Motor neuron (in vitro differentiated cells): ENCODE measurements at regions not wholly inside any gene's neighbourhood (a gene's known extent, or its start where the extent isn't known, plus 50 kb on each side); places are given as distances from the start of the nearest gene placed in this dataset.

Experiments
- ATAC-seq, 8 experiments: fragments of 200-7000 bp; cut with Tn5 transposase; replicated peaks in 6 of 8; 2 replicates each; pipeline ENCODE4 v1.8.0; 2021; ENCODE audit warnings: mild to moderate bottlenecking in 8 of 8, moderate library complexity in 8 of 8
- H3K27ac ChIP-seq, 2 donors: fragments of 250-450 bp; sonication (Bioruptor Pico); 2 replicates each; pipeline ENCODE4 v1.9.0; 2021; ENCODE audit warnings: antibody characterized with exemption in 2 of 2, mild to moderate bottlenecking in 2 of 2, moderate library complexity in 1 of 2
- H3K4me1 ChIP-seq, 2 donors: fragments of 250-450 bp; sonication (Bioruptor Pico); replicated peaks in 1 of 2; 2 replicates each; pipeline ENCODE4 v1.6.1; 2021; ENCODE audit warnings: antibody characterized with exemption in 2 of 2, mild to moderate bottlenecking in 2 of 2, moderate library complexity in 1 of 2
- H3K4me3 ChIP-seq, 5 donors: fragments of 250-450 bp; sonication (Bioruptor Pico); 2 replicates each; pipeline ENCODE4 v1.9.0; 2021; ENCODE audit warnings: antibody characterized with exemption in 5 of 5, mild to moderate bottlenecking in 5 of 5, moderate library complexity in 4 of 5
- WGBS, 10 experiments: fragments of 450-650 bp; shearing (Covaris generic); methylation state at CpG; one replicate each; pipeline ENCODE4 v1.0.0; 2022; 5-methylcytosine and 5-hydroxymethylcytosine counted together
- in situ Hi-C, 9 experiments: fragments of 400-800 bp; cut with MboI; loops; one replicate each; pipeline ENCODE4 v1.15.0; 2021; ENCODE audit warnings: low sequenced_read_pairs in 9 of 9, low pct_unique_long_range_greater_than_20kb in 2 of 9; ENCODE audit not compliant: unreplicated experiment in 9 of 9

DNA sequence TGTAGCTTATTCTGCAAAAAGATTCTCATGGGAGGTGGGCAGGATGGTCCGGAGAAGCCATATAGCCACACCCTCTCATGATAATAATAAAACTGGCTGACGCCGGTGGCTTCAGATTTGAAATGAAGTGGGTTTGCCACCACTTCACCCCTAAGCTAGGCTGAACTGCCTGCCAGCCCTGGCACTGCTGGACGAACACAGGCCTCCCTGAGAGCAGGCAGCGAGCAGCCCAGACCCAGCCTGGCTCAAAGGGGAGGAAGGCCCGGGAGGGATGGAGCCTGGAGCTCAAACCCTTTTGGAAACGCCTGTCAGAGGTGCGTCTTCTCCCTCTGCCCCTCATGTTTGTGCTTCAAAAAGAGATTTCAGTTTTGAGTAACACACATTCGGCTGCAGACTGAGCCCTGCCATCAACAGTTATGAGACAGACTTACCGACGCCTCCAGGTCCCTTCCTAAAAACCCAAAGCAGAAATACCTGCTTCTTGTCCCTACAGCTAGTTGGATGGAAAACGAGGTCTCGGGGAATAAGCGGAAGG lies 71.1 kb upstream of the HPCAL1 start:
- ATAC-seq = no peak
- in situ Hi-C loops = no loop called here
- H3K4me1 ChIP-seq = peaks cover 17 to 18% of the 10 kb centered on the region in 2 donors
- no peak overlapping the region for H3K27ac ChIP-seq
- WGBS, 10 experiments = 20 to 80% (median 73%) methylated on average over 1 to 10 of the region's 14 CpGs; no CpG with 5 or more reads in 3 of the 10 experiments
- no peak overlapping the region for H3K4me3 ChIP-seq

DNA sequence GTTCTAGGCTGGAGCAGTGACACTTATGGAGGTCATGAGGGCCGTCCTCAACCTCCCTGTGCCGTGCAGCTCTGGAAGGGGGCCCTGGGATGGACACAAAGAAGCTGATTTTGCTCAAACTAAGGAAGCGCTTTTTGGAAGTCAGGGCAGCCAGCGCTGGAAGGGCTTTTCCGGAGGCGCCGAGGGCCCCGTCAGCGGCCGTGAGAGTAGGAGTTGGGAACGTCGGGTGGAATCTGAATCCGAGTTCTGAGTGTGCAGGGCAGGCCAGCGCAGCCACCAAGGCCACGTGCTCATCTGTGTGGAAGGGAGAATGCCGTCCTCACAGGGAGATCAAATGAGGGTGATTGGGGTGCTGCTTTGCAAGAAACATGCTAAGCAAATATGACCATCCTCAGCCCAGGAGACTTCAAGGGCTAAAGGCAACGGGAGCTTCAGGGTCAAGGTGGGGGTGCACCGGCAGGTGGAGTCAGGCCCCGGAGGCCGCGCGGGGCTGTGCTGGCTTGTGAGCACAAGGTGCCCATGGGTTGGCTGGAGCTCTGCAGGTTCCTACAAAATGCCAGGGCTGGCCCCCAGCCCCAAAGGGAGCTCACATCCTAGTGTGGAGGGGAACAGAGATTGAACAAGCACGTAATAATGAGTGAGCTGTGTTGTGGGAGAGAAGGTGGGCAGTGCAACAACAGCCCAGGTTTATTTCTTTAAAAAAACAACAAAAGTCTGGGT lies 70.4 kb upstream of the HPCAL1 start:
- in situ Hi-C loops = no loop called here
- 60 to 100% (median 86%) methylated on average over 1 to 12 of the region's 23 CpGs; no CpG with 5 or more reads in 4 of the 10 experiments for WGBS, 10 experiments
- no peak for ATAC-seq
- H3K27ac ChIP-seq = no peak overlapping the region
- no peak overlapping the region for H3K4me3 ChIP-seq
- H3K4me1 ChIP-seq = peaks cover 16% of the 10 kb centered on the region in 2 donors

DNA sequence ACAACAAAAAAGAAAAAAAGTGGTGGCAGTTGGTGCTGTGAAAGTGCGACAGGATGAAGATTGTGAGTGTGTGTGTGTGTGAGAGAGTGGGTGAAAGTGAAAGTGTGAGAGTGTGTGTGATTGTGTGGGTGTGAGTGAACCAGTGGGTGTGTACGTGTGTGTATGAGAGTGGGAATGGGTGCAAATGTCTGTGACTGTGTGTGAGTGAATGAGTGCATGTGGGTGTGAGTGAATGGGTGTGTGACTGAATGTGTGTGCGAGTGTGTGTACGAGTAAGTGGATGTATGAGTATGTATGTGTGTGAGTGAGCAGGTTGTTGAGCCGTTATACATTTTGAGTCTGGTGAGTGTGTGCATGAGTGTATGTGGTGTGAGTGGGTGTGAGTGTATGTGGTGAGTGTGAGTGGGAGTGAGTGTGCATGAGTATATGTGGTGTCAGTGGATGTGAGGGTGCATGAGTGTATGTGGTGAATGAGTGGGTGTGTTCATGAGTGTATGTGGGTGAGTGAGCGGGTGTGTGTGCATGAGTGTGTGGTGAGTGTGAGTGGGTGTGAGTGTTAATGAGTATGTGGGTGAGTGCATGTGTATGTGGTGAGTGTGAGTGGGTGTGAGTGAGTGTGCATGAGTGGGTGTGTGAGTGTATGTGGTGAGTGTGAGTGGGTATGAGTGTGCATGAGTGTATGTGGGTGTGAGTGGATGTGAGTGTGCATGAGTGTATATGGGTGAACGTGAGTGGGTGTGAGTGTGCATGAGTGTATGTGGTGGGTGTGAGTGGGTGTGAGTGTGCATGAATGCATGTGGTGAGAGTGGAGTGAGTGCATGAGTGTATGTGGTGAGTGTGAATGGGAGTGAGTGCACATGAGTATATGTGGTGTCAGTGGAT lies 69.3 kb upstream of the HPCAL1 start:
- Histone ChIP-seq H3K4me3 (no peak overlapping the region), H3K27ac (no peak overlapping the region), H3K4me1 (peaks cover 7 to 8% of the 10 kb centered on the region in 2 donors)
- in situ Hi-C loops = no loop called here
- no peak for ATAC-seq
- WGBS, 10 experiments = 69 to 100% (median 85%) methylated on average over 1 to 6 of the region's 7 CpGs

DNA sequence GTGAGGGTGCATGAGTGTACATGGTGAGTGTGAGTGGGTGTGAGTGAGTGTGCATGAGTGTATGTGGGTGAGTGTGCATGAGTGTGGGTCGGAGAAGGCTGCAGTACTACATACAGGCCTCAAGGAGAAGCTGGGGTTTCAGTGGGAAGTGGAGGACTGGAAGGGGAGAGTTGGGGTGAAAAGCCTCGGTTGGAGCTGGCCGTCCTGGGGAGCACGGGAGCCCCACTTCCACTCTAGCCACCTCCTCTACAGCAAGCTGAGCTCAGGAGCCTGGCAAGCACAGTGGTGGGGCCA lies 68.7 kb upstream of the HPCAL1 start:
- ATAC-seq = no peak
- Histone ChIP-seq H3K27ac (no peak overlapping the region), H3K4me3 (no peak overlapping the region), H3K4me1 (peaks cover 1 to 2% of the 10 kb centered on the region in 2 donors)
- in situ Hi-C loops = no loop called here
- 60 to 89% (median 83%) methylated on average over 1 to 3 of the region's 4 CpGs; no CpG with 5 or more reads in 5 of the 10 experiments for WGBS, 10 experiments

DNA sequence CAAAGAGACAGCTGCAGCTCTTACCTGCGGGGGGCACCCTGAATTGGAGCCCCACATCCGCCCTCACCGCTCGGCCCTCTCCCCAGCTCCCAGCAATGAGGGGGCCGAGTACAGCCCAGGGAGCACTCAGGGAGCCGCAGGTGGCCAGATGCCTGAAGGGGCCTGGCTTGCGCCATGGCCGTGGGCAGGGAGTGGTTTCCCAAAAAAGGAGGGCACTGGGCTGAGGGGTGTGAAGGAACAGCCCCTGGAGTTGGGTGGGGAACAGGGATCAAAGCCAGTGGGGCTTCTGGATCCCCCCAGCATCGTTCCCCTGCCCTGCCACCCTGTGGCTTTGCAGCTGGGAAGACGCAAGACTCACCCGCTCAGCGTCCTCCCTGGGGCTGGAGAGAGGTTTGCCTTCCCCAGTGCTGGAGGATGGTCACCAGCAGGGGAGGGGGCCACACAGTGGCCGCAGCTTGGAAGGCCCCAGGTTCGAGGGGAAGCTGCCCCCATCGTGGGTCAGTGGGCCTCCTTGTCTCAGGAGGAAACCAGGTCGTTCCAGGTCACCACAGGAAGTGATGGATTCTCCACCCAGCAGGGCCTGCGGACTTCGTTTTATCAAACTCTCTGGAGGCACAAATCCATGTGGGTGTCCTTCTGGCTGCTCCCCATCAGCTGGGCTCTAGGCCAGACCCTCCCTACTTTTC lies 68.2 kb upstream of the HPCAL1 start:
- 42 to 70% (median 62%) methylated on average over 2 to 6 of the region's 18 CpGs; no CpG with 5 or more reads in 6 of the 10 experiments for WGBS, 10 experiments
- peaks cover 6% of the 10 kb centered on the region in 2 donors for H3K4me1 ChIP-seq
- in situ Hi-C loops = no loop called here
- no peak for ATAC-seq
- no peak overlapping the region for H3K27ac ChIP-seq
- no peak overlapping the region for H3K4me3 ChIP-seq

DNA sequence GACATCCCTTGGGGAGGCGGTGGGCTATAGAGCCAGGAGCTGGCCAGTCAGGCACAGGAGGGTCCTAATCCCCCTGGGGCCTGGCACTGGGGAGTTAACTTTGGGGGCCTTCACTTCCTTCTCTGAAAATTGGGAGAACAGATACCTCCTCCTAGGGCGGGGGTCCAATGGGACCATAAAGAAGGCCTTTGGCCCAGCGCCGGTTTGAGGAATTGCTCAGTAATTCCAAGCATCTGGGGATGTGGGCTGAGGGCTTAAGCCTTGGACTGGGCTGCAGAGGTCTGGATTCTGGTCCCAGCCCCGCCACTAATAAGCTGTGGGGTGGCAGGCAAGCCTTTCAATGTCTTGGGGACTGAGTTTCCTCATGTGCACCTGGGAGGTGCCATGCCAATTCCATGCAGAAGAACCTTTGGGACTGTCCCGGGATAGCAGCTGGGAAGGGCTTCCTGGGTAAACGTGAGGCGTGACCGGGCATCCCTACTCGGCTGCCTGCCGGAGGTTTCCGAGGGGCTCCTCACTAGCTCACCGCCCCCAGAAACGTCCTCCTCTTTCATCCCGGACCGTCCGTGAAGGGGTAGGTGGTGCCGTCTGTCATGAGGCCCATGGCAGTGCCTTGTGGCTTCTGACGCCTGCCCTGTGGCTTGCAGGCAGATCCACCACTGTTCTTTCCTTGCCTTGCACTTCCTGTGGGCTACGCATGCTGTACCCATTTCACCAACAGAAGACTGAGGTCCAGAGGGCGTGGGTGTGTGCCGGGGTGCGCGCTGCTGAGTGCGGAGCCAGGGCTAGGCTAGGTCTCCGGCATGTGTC lies 67.4 kb upstream of the HPCAL1 start:
- in situ Hi-C loops = no loop called here
- H3K4me3 ChIP-seq = no peak overlapping the region
- H3K27ac ChIP-seq = no peak overlapping the region
- 72 to 100% (median 83%) methylated on average over 1 to 7 of the region's 26 CpGs; no CpG with 5 or more reads in 4 of the 10 experiments for WGBS, 10 experiments
- no peak for ATAC-seq
- H3K4me1 ChIP-seq = peaks cover 9 to 13% of the 10 kb centered on the region in 2 donors

DNA sequence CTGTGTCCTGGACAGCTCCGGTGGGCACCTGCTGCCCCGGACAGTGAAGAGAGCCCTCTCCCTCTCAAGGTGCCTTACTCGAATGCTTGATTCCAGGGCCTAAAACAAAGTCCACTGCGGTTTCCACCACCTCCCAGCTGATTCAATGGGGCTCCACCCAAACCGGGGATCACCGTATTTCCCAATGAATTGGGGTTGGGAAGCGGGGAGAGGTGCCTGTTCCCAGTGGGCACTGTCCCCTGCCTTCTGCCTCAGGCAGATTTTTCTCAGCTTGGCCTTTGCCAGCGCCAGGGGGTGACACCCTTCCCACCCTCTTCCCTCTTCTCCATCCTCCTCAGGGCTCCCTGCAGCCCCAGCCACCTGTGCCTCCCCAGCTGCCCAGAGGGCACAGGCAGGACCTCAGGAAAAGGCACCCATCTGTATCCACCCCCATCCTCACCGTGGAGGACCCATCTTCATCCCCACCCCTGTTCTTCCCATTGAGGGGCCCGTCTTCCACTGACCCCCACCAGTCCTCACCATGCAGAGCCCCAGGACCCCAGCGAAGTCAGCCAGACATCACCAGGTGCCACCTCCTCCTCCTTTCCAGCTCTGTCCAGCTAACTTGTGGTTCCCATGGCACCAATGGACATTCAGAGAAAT lies 66.7 kb upstream of the HPCAL1 start:
- in situ Hi-C loops = no loop called here
- WGBS, 10 experiments = 20 to 80% (median 40%) methylated on average over 1 of the region's 11 CpGs; no CpG with 5 or more reads in 6 of the 10 experiments

DNA sequence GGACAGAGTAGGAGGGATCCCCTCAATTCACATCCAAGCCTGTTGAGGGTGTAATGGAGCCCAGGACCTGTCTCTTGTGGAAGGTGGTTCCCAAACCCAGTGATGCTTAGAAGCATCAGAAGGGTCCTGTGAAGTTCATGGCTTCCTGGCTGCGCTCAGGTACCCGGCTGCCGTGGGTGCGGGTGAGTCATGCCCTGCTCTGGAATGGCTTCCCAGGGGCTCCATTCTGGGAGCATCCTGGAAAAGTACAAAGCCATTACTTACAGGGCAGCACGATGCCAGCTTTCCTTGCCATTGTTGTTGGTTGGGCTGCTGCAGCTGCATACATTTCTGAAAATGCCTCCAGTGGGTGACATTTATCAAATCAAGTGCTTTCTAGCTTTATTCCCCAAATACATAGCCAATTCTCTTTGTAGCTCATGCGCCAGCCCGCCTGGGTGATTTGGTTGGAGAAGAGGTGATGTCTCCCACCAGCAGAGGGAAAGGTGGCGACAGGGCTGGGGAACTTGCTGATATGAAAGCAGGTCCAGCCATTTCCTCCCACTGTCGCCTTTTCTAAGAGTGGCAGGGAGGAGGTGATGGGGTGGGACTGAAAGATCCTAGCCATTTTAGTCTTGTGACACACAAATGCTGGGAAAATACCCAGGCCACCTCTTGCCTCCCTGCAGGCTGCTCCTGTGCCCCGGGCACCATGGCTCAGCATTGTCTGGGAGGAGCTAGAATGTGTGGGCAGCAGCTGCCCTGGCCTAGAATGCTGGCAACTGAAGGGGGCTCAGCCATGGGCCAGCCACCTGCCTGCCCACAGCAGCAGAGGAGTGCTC lies 65.9 kb upstream of the HPCAL1 start:
- 76 to 100% (median 90%) methylated on average over 1 to 5 of the region's 10 CpGs; no CpG with 5 or more reads in 3 of the 10 experiments for WGBS, 10 experiments
- peak in 2 of 8 experiments; percentile 10 to 40 for ATAC-seq
- Histone ChIP-seq H3K4me3 (no peak overlapping the region), H3K27ac (no peak overlapping the region), H3K4me1 (peaks cover 9 to 13% of the 10 kb centered on the region in 2 donors)
- in situ Hi-C loops = no loop called here

More for the DNA sequence above, 66.7 kb upstream of the HPCAL1 start:
- no peak overlapping the region for H3K4me3 ChIP-seq
- H3K4me1 ChIP-seq = peaks cover 9 to 13% of the 10 kb centered on the region in 2 donors
- no peak overlapping the region for H3K27ac ChIP-seq
- ATAC-seq = no peak

DNA sequence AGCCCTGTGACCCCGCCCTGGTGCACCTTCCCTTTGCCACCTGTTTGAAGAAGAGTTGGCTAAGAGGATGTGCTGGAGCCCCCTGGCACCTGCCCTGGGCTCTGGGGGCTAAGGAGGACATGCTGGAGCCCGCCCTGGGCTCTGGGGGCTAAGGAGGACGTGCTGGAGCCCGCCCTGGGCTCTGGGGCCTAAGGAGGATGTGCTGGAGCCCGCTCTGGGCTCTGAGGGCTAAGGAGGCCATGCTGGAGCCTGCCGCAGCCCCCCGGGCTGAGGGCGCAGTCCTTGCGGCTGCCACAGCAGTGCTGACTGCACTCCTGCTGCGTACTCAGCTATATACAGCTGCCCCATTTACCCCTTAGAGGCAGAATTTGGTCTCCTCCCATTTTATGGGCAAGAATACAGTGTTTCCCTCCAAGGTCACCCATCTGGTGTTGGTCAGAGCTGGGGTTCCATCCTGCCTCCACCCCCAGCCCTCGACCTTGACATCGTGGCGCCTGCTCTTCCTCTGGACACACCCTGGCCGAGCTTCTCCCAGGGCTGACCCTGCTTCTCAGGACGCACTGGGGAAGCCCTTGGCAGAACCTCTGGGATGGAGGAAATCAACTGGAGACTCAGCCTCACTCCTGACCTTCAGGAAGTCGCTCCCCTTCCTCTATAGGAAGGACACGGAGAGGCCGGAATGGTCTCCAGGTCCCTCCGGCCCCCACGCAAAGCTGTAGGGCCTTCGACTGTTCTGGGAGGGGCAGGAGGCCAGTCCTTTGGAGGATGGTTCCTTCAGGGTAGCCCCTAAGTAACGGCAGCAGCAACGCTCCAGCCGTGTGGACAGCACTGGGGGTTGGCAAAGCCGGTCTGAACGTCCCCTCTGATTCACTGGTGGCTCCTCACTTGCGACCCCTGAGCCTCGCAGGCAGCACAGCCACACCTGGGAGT lies 65.0 kb upstream of the HPCAL1 start:
- in situ Hi-C loops = no loop called here

DNA sequence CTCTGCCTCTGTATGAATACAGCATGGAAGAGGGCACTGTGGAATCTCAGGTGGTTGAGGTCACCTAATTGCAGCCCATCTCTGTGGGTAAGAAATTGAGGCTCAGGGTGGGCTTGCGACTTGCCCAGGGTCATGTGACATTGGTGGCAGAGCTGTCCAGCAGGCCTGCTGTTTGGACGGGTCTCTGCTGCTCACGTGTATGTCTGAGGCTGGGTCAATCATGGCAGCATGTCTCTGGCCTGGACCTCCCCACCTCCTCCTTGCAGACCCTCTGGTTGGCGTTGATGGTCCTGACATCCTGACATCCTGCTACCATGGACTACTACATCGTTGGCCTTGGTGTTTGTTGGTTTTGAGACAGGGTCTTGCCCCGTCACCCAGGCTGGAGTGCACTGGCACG lies 64.3 kb upstream of the HPCAL1 start:
- ATAC-seq = no peak
- H3K4me3 ChIP-seq = no peak overlapping the region
- in situ Hi-C loops = no loop called here

More for the DNA sequence above, 65.0 kb upstream of the HPCAL1 start:
- 43 to 100% (median 79%) methylated on average over 1 to 11 of the region's 28 CpGs; no CpG with 5 or more reads in 5 of the 10 experiments for WGBS, 10 experiments
- Histone ChIP-seq H3K27ac (no peak overlapping the region), H3K4me1 (peaks cover 9 to 13% of the 10 kb centered on the region in 2 donors), H3K4me3 (no peak overlapping the region)
- peak in 1 of 8 experiments; percentile 13 for ATAC-seq

More for the DNA sequence above, 64.3 kb upstream of the HPCAL1 start:
- Histone ChIP-seq H3K4me1 (peaks cover 9 to 13% of the 10 kb centered on the region in 2 donors), H3K27ac (no peak overlapping the region)
- WGBS, 10 experiments = 40 to 100% (median 83%) methylated on average over 1 to 5 of the region's 7 CpGs; no CpG with 5 or more reads in 3 of the 10 experiments
